Uterus (tissue), 3 donors: ENCODE measurements at regions not wholly inside any gene's neighbourhood (a gene's known extent, or its start where the extent isn't known, plus 50 kb on each side); places are given as distances from the start of the nearest gene placed in this dataset.
"Not testable (repeated sequence)": the region's sequence is repeated elsewhere in the genome, so short reads cannot be mapped to it uniquely, and the experiment has no call there.

ENCODE experiments used
- DNase-seq, 2 donors: peaks; one replicate each; pipeline ENCODE4 v3.0.0-alpha.2; 2019 to 2020
- H3K27ac ChIP-seq, 2 donors: fragments of 200-600 bp; sonication (generic); 1 replicate in 1 of 2; 2 replicates in 1 of 2; pipeline ENCODE4 v1.5.1; 2016 to 2018
- H3K27me3 ChIP-seq, 2 donors: fragments of 200-600 bp; sonication (generic); one replicate each; pipeline ENCODE4 v1.5.1; 2018 to 2019; ENCODE audit warnings: control low read depth in 1 of 2
- H3K36me3 ChIP-seq, 2 donors: fragments of 200-600 bp; sonication (generic); one replicate each; pipeline ENCODE4 v1.5.1; 2019; ENCODE audit warnings: control low read depth in 1 of 2
- H3K4me1 ChIP-seq, 2 donors: fragments of 200-600 bp; sonication (generic); one replicate each; pipeline ENCODE4 v1.5.1; 2018 to 2019; ENCODE audit warnings: control low read depth in 1 of 2
- H3K4me3 ChIP-seq, 2 donors: fragments of 200-600 bp; sonication (generic); 1 replicate in 1 of 2; 2 replicates in 1 of 2; pipeline ENCODE4 v1.5.1; 2018 to 2019; ENCODE audit warnings: mild to moderate bottlenecking in 1 of 2
- H3K9me3 ChIP-seq, 2 donors: fragments of 200-600 bp; sonication (generic); one replicate each; pipeline ENCODE4 v1.5.1; 2019; ENCODE audit warnings: control low read depth in 1 of 2
- CTCF ChIP-seq, 4 experiments: fragments of 200-600 bp in 2 of 4; fragments of 450-650 bp in 2 of 4; sonication (generic) in 2 of 4; IDR thresholded peaks; one replicate each; pipeline ENCODE4 v1.5.1; 2016 to 2019; ENCODE audit warnings: antibody characterized with exemption in 4 of 4, mild to moderate bottlenecking in 2 of 4, moderate library complexity in 1 of 4
- POLR2A ChIP-seq, 2 donors: fragments of 450-650 bp; IDR thresholded peaks; one replicate each; pipeline ENCODE4 v1.6.1; 2016; ENCODE audit warnings: antibody characterized with exemption in 2 of 2, mild to moderate bottlenecking in 1 of 2, moderate library complexity in 1 of 2
- intact Hi-C: fragments of 100-400 bp; cut with DNase I; formaldehyde crosslinking; loops from one replicate; pipeline ENCODE4 v1.15.1; 2023; ENCODE audit warnings: low total_unique reads
- donor health status: DM: yes; HTN: yes; CAD: no.

- Histone ChIP-seq H3K9me3 (no peaks in the 10 kb centered on the region), H3K27me3 (no peaks in the 10 kb centered on the region), H3K4me1 (no peaks in the 10 kb centered on the region), H3K27ac (no peak overlapping the region), H3K4me3 (no peak overlapping the region), H3K36me3 (no peaks in the 10 kb centered on the region)
- intact Hi-C loops = no loop called here
- TF ChIP-seq POLR2A (IDR thresholded peaks at IDR 0.05) = no peak
- no peak for DNase-seq
Measured at GRCh38 chr7:65804887-65805286, 68.0 kb upstream of the VKORC1L1 start.

DNA sequence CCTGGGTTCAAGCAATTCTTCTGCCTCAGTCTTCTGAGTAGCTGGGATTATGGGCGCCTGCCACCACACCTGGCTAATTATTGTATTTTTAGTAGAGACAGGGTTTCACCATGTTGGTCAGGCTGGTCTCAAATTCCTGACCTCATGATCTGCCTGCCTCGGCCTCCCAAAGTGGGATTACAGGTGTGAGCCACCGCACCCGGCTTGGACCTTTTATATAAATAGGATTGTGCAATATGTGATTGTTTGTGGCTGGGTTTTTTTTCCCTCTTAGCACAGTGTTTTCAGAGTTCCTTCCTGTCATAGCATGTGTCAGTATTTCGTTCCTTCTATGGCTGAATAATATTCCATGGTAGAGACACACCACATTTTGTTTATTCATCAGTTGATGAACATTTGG lies 65.8 kb upstream of the VKORC1L1 start:
- H3K27me3 ChIP-seq, H3K9me3 ChIP-seq, H3K27ac ChIP-seq, DNase-seq, H3K4me3 ChIP-seq, H3K36me3 ChIP-seq, H3K4me1 ChIP-seq, intact Hi-C loops: not testable (repeated sequence)

DNA sequence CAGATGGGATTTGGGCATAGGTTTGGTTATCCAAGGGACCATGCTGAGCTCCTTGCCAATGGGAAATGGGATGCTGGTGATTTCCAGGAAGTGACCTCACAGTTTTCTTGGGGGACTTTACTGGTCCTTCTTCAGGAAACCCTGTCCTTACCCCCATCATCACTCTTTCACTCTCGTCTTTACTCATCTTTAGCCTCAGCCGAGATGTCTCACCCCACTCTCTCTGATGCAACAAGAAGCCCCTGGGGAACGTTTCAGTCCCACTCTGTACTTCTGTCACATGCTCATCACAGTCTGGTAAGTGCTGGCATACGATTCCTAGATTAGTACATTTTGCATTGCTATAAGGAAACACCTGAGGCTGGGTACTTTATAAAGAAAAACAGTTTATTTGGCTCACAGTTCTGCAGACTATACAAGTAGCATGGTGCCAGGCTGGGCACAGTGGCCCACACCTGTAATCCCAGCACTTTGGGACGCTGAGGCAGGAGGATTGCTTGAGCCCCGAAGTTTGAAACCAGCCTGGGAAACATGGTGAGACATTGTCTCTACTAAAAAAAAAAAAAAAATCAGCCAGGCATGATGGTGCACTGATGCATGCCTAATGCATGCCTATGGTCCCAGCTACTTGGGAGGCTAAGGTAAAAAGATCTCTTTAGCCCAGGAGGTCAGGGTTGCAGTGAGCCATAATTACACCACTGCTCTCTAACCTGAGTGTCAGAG lies 63.5 kb upstream of the VKORC1L1 start:
- H3K27me3 ChIP-seq = no peaks in the 10 kb centered on the region
- no peaks in the 10 kb centered on the region for H3K4me1 ChIP-seq
- no peak for DNase-seq
- no peak overlapping the region for H3K4me3 ChIP-seq
- no peak overlapping the region for H3K27ac ChIP-seq
- no peak for TF ChIP-seq POLR2A (IDR thresholded peaks at IDR 0.05)
- TF ChIP-seq CTCF (IDR thresholded peaks at IDR 0.05) = no peak
- intact Hi-C loops = no loop called here
- no peaks in the 10 kb centered on the region for H3K36me3 ChIP-seq
- H3K9me3 ChIP-seq = no peaks in the 10 kb centered on the region

- no peak for DNase-seq
- H3K36me3 ChIP-seq = no peaks in the 10 kb centered on the region
- H3K4me1 ChIP-seq = no peaks in the 10 kb centered on the region
- intact Hi-C loops = no loop called here
- TF ChIP-seq CTCF (IDR thresholded peaks at IDR 0.05) = no peak
- H3K9me3 ChIP-seq = no peaks in the 10 kb centered on the region
- H3K27ac ChIP-seq = no peak overlapping the region
- no peaks in the 10 kb centered on the region for H3K27me3 ChIP-seq
- H3K4me3 ChIP-seq = no peak overlapping the region
Measured at GRCh38 chr7:65809982-65810288, 62.9 kb upstream of the VKORC1L1 start.

DNA sequence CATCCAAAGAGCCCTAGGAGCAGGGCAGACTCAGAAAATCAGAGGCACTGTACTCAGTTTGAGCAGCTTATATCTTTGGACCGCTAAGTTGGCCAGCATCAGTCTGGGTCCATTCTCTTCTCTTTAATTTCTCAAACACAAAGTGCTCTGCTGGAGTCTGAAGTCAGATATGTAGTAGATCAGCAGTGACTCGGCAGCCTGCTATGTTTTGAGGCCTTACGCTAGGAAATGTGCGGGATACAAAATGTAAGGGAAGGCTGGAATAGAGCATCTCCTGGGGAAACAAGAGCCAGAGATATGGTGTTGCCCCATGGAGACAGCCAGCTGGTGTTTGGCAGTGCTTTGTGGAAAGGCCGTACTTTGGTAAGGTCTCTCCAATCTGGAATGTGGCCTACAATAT lies 60.6 kb upstream of the VKORC1L1 start:
- TF ChIP-seq CTCF (IDR thresholded peaks at IDR 0.05) (no peak), POLR2A (IDR thresholded peaks at IDR 0.05) (no peak)
- DNase-seq = no peak
- Histone ChIP-seq H3K4me1 (no peaks in the 10 kb centered on the region), H3K36me3 (no peaks in the 10 kb centered on the region), H3K27me3 (no peaks in the 10 kb centered on the region), H3K9me3 (no peaks in the 10 kb centered on the region), H3K27ac (no peak overlapping the region), H3K4me3 (no peak overlapping the region)
- intact Hi-C loops = no loop called here

DNA sequence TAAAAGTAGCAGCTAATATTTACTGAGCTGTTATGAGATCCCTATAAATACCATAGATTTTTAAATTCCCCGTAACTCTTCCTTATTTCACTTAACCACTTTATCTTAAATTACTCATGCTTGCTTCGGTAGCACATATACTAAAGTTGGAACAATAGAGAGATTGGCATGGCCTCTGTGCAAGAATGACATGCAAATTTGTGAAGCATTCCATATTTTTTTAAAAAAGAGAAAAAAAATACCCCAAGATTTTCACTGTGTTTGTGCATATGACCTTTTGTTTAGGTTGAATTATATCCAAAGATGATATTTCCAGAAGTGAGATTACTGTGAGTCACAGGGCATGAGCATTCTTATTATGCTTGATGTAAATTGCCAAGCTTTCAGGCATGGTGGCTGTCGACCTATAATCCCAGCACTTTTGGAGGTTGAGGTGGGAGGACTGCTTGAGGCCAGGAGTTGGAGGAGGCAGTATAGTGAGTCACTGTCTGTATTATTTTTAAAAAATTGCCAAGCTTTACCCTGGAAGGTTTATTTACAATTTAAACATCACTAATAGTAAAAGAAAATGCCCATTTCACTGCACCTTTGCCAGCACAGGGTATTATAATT lies 58.2 kb upstream of the VKORC1L1 start:
- H3K9me3 ChIP-seq, H3K4me3 ChIP-seq, H3K4me1 ChIP-seq, intact Hi-C loops, H3K36me3 ChIP-seq, H3K27ac ChIP-seq, H3K27me3 ChIP-seq, DNase-seq: not testable (repeated sequence)
